Kidney epithelial cell (primary cell): ENCODE measurements at regions not wholly inside any gene's neighbourhood (a gene's known extent, or its start where the extent isn't known, plus 50 kb on each side); places are given as distances from the start of the nearest gene placed in this dataset.

Experiments
- DNase-seq: peaks from one replicate; pipeline ENCODE4 v3.0.0-alpha.2; 2010; ENCODE audit warnings: low read depth
- H3K27me3 ChIP-seq: 2 replicates; pipeline ENCODE4 v1.6.0; 2011; ENCODE audit warnings: low read length; ENCODE audit not compliant: control insufficient read depth, insufficient read depth
- H3K36me3 ChIP-seq: 2 replicates; pipeline ENCODE4 v1.5.1; 2011; ENCODE audit warnings: low read length; ENCODE audit not compliant: control insufficient read depth, insufficient read depth
- H3K4me3 ChIP-seq: 2 replicates; pipeline ENCODE4 v1.5.1; 2011; ENCODE audit warnings: low read depth, mild to moderate bottlenecking, control low read depth, low read length
- CTCF ChIP-seq: IDR thresholded peaks from 2 replicates; pipeline ENCODE4 v1.5.1; 2011; ENCODE audit warnings: mild to moderate bottlenecking, moderate library complexity, low read length, control low read depth, inconsistent platforms; ENCODE audit not compliant: insufficient read depth, poor library complexity, severe bottlenecking

GRCh38 chr7:3094701-3095445, 51.2 kb upstream of the CARD11 start:
- Histone ChIP-seq H3K4me3 (no peak overlapping the region), H3K27me3 (no peaks in the 10 kb centered on the region), H3K36me3 (no peaks in the 10 kb centered on the region)
- DNase-seq, result no peak
- TF ChIP-seq CTCF, result no peak

DNA sequence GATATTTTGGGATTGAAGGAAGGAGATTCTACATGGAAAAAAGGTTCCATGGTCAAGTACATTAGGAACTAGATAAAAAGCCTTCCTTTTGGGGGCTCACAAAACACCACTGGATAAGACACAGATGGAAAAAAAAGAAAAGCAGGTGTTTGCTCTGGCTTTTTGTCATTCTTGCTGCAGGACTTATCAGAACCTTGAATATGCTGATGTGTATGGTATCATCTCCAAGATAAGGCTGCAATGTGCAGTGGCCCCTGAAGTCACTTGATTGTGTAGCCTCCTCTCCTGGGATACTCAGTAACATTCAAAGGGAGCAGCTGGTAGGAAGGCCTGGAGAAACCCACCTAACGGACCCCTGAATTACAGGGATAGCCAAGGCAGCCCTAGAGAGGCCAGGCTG, 54.1 kb upstream of the CARD11 start:
- no peak for DNase-seq
- TF ChIP-seq CTCF, result no peak
- Histone ChIP-seq H3K4me3 (no peak overlapping the region), H3K36me3 (no peaks in the 10 kb centered on the region), H3K27me3 (no peaks in the 10 kb centered on the region)

GRCh38 chr7:3102159-3102558, 58.5 kb upstream of the CARD11 start:
- no peaks in the 10 kb centered on the region for H3K36me3 ChIP-seq
- H3K27me3 ChIP-seq, result no peaks in the 10 kb centered on the region
- no peak for TF ChIP-seq CTCF
- H3K4me3 ChIP-seq, result no peak overlapping the region
- DNase-seq, result no peak

- H3K27me3 ChIP-seq, result no peaks in the 10 kb centered on the region
- H3K36me3 ChIP-seq, result no peaks in the 10 kb centered on the region
- no peak overlapping the region for H3K4me3 ChIP-seq
- DNase-seq, result no peak
- TF ChIP-seq CTCF, result no peak
Measured at GRCh38 chr7:3103614-3104398, 60.1 kb upstream of the CARD11 start.

DNA sequence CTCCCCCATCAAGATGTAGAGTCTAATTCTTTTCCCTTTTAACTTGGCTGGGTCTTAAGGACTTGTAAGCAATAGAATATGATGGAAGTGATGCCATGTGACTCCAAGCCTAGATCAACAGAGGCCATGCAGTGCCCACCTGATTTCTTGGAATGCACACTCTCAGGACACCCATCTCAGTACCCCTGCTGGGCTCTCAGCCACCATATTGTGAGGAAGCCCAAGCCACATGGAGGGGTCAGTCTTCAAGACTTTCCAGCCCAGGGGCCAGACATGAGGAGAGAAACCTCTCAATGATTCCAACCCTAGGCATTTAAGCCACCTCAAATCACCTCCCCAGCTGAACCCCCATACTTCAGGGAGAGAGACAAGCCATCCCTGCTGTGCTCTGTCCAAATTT, 62.2 kb upstream of the CARD11 start:
- no peaks in the 10 kb centered on the region for H3K36me3 ChIP-seq
- H3K4me3 ChIP-seq, result no peak overlapping the region
- no peaks in the 10 kb centered on the region for H3K27me3 ChIP-seq
- no peak for TF ChIP-seq CTCF
- DNase-seq, result no peak

GRCh38 chr7:3106361-3106826, 62.7 kb upstream of the CARD11 start:
- Histone ChIP-seq H3K36me3 (no peaks in the 10 kb centered on the region), H3K4me3 (no peak overlapping the region), H3K27me3 (no peaks in the 10 kb centered on the region)
- DNase-seq, result no peak
- TF ChIP-seq CTCF, result no peak
